ENCODE measurements at regions not wholly inside any gene's neighbourhood (a gene's known extent, or its start where the extent isn't known, plus 50 kb on each side); places are given as distances from the start of the nearest gene placed in this dataset.

DNA sequence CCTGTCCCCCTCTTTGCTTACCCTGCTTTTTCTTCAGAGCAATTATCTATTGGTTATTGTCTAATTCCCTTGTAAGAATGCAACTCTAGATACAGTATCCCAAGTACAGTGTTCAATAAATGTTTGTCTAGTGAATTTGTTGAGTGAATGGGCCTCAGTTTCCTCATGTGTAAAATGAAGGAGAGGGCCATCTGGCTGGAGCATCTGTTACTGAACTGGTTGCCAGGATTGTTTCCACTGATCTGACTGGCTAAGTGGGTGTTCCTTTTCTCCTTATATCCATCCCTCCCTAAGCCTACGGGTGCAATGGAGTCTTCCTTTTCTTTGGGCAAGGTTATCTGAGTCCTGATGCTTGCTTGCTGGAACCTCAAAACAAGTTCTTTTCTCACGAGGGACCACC lies 185.2 kb upstream of the RPS6KA3 start:
- POLR2A ChIA-PET: no interaction called here
- CTCF ChIA-PET: no interaction called here
- H3K4me3 ChIP-seq (ENCODE audit: low read depth, low read length): no peak overlapping the region
- DNase-seq (ENCODE audit: low read depth, low spot score): no peak
- no peak for TF ChIP-seq CTCF (IDR thresholded peaks at IDR 0.05; ENCODE audit: insufficient read depth, low read length, missing control alignments)

GRCh38 chrX:20445109-20445508 lies 178.4 kb upstream of the RPS6KA3 start:
- DNase-seq (ENCODE audit: low read depth, low spot score): no peak
- CTCF ChIA-PET: interaction anchor here (1.2 to 4.8 kb wide), 2 partner anchors 11 to 192 kb away, joined by 6 to 35 read pairs; no protein-coding TSS in a partner anchor
- TF ChIP-seq CTCF (IDR thresholded peaks at IDR 0.05; ENCODE audit: insufficient read depth, low read length, missing control alignments): no peak
- POLR2A ChIA-PET: no interaction called here
- no peak overlapping the region for H3K4me3 ChIP-seq (ENCODE audit: low read depth, low read length)

- TF ChIP-seq CTCF (IDR thresholded peaks at IDR 0.05; ENCODE audit: insufficient read depth, low read length, missing control alignments): peak; percentile 47
- ChIA-PET POLR2A (no interaction called here), CTCF (interaction anchor here (0.6 to 4.8 kb wide), 4 partner anchors 30 to 195 kb away, joined by 3 to 35 read pairs (median 4); no protein-coding TSS in a partner anchor)
- DNase-seq (ENCODE audit: low read depth, low spot score): no peak
- H3K4me3 ChIP-seq (ENCODE audit: low read depth, low read length): no peak overlapping the region
These were observed 175.9 kb upstream of the RPS6KA3 start for GRCh38 chrX:20442597-20442996.

DNA sequence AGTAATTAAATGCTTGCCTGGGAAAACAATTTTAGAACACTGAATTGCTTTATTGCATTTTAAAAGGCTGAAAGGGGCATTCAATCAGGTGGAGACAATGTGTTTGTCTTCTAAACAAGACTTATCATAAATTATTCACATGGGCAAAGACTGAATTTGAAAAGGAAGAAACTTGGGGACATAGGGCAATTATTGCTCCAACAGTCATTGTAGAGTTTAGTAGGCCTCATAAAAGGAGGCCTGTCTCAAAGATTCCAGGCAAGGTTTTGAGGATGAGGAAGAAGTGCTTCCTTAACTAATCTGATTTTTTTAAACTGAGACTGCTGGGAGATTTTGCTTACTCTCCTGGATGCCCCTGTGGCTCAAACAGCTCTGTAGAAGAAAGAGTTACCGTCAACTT lies 174.4 kb upstream of the RPS6KA3 start:
- CTCF ChIA-PET: interaction anchor here (0.7 to 1.0 kb wide), 2 partner anchors 188 to 237 kb away, joined by 3 to 5 read pairs; no protein-coding TSS in a partner anchor
- DNase-seq (ENCODE audit: low read depth, low spot score): no peak

DNA sequence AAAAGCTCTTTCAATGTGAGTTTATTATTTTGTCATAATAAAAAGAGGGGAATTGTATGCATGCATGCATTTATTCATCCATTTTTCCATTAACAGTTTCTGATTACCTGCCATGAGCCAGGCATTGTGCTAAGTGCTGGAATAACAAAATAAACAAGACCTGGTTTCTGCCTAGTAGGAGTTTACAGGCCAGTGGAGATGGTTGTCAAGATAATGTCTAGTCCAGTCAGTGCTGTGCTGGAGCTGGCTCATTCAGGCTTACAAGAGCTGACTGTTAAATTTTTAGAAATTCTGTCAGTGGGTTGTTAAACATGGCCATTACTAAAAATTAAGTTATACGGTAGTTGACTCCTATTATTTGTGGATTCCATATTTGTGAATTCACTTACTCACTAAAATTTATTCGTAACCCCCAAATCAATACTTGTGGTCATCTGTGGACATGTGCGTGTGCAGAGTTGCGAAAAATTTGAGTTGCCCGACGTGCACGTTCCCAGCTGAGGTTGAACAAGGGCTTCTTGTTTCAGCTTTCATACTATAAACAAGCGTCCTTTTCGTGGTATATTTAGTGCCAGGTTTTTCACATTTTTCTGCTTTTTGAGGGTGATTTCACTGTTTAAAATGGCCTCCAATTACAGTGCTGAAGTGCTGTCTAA lies 172.3 kb upstream of the RPS6KA3 start:
- TF ChIP-seq CTCF (IDR thresholded peaks at IDR 0.05; ENCODE audit: insufficient read depth, low read length, missing control alignments): no peak
- CTCF ChIA-PET: interaction anchor here (1.6 kb wide), 1 partner anchor 186 kb away, joined by 4 read pairs; no protein-coding TSS in a partner anchor
- POLR2A ChIA-PET: no interaction called here
- no peak for DNase-seq (ENCODE audit: low read depth, low spot score)
- no peak overlapping the region for H3K4me3 ChIP-seq (ENCODE audit: low read depth, low read length)

More for the DNA sequence above, 174.4 kb upstream of the RPS6KA3 start:
- POLR2A ChIA-PET: no interaction called here
- H3K4me3 ChIP-seq (ENCODE audit: low read depth, low read length): no peak overlapping the region
- TF ChIP-seq CTCF (IDR thresholded peaks at IDR 0.05; ENCODE audit: insufficient read depth, low read length, missing control alignments): no peak

DNA sequence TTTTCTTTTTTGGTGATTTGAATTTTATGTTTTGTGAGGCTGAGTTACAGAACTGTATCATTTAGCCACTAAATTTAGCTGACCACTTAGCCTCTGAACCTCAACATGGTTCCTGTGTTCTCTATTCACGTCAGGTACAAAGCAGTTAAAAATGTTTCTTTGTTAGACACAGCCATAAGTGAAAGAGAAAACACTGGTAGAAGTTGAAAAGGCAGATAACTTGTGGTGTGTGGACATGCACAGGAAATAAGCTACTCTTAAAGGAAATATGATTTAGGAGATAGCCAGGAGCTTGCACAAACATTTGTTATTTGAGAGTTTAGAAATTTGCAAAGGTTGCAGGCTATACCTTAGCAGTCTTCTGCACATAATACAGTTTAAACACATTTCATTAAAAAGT lies 171.0 kb upstream of the RPS6KA3 start:
- POLR2A ChIA-PET: no interaction called here
- no peak for DNase-seq (ENCODE audit: low read depth, low spot score)
- no peak overlapping the region for H3K4me3 ChIP-seq (ENCODE audit: low read depth, low read length)
- TF ChIP-seq CTCF (IDR thresholded peaks at IDR 0.05; ENCODE audit: insufficient read depth, low read length, missing control alignments): no peak
- CTCF ChIA-PET: interaction anchor here (1.0 kb wide), 1 partner anchor 185 kb away, joined by 4 read pairs; no protein-coding TSS in a partner anchor
